ENCODE measurements at regions not wholly inside any gene's neighbourhood (a gene's known extent, or its start where the extent isn't known, plus 50 kb on each side); places are given as distances from the start of the nearest gene placed in this dataset.
A peak's percentile ranks its signal among the peaks of the same experiment; 100 is the strongest.
"Not testable (repeated sequence)": the region's sequence is repeated elsewhere in the genome, so short reads cannot be mapped to it uniquely, and the experiment has no call there.

- no peaks in the 10 kb centered on the region for H3K36me3 Mint-ChIP-seq
- CTCF ChIA-PET: no interaction called here
- DNase-seq (peak; percentile 18), ATAC-seq (no peak)
- no peak overlapping the region for H3K4me3 Mint-ChIP-seq
- H3K4me1 Mint-ChIP-seq: peaks cover 11% of the 10 kb centered on the region
- peaks cover 42% of the 10 kb centered on the region for H3K27me3 Mint-ChIP-seq
- no peak overlapping the region for H3K27ac Mint-ChIP-seq
- H3K9me3 Mint-ChIP-seq (ENCODE audit: low read depth): no peaks in the 10 kb centered on the region
Observed at GRCh38 chr6:167208819-167209576, 51.2 kb upstream of the GPR31 start.

- no peak for ATAC-seq
- peak; percentile 28 for DNase-seq
- no peaks in the 10 kb centered on the region for H3K36me3 Mint-ChIP-seq
- CTCF ChIA-PET: no interaction called here
- H3K4me1 Mint-ChIP-seq: peaks cover 11% of the 10 kb centered on the region
- H3K9me3 Mint-ChIP-seq (ENCODE audit: low read depth): no peaks in the 10 kb centered on the region
- no peak overlapping the region for H3K27ac Mint-ChIP-seq
- H3K4me3 Mint-ChIP-seq: no peak overlapping the region
- peaks cover 42% of the 10 kb centered on the region for H3K27me3 Mint-ChIP-seq
Observed at GRCh38 chr6:167209577-167209975, 51.8 kb upstream of the GPR31 start.

- Mint-ChIP-seq H3K27me3 (peaks cover 37% of the 10 kb centered on the region), H3K27ac (no peak overlapping the region)
- CTCF ChIA-PET: no interaction called here
Observed at GRCh38 chr6:167210375-167211294, 52.9 kb upstream of the GPR31 start.

GRCh38 chr6:167211295-167211648 is 53.5 kb upstream of the GPR31 start:
- no peak overlapping the region for H3K4me3 Mint-ChIP-seq
- ATAC-seq (no peak), DNase-seq (no peak)
- no peak overlapping the region for H3K27ac Mint-ChIP-seq
- H3K4me1 Mint-ChIP-seq: peaks cover 11% of the 10 kb centered on the region
- H3K27me3 Mint-ChIP-seq: peaks cover 37% of the 10 kb centered on the region
- no peaks in the 10 kb centered on the region for H3K36me3 Mint-ChIP-seq
- H3K9me3 Mint-ChIP-seq (ENCODE audit: low read depth): no peaks in the 10 kb centered on the region
- CTCF ChIA-PET: no interaction called here

More at GRCh38 chr6:167210375-167211294, 52.9 kb upstream of the GPR31 start:
- Mint-ChIP-seq H3K4me3 (no peak overlapping the region), H3K4me1 (peaks cover 11% of the 10 kb centered on the region), H3K36me3 (no peaks in the 10 kb centered on the region), H3K9me3 (ENCODE audit: low read depth) (no peaks in the 10 kb centered on the region)
- DNase-seq: peak; percentile 34
- no peak for ATAC-seq

GRCh38 chr6:167211881-167212712 is 54.3 kb upstream of the GPR31 start:
- DNase-seq (peak; percentile 31), ATAC-seq (no peak)
- H3K9me3 Mint-ChIP-seq (ENCODE audit: low read depth): no peaks in the 10 kb centered on the region
- CTCF ChIA-PET: no interaction called here
- no peak overlapping the region for H3K27ac Mint-ChIP-seq
- no peak overlapping the region for H3K4me3 Mint-ChIP-seq
- no peaks in the 10 kb centered on the region for H3K36me3 Mint-ChIP-seq
- H3K4me1 Mint-ChIP-seq: peaks cover 11% of the 10 kb centered on the region
- peaks cover 37% of the 10 kb centered on the region for H3K27me3 Mint-ChIP-seq

- ATAC-seq (peak; percentile 51), DNase-seq (peak; percentile 40)
- Mint-ChIP-seq H3K27ac (no peak overlapping the region), H3K36me3 (no peaks in the 10 kb centered on the region), H3K4me1 (peaks cover 11% of the 10 kb centered on the region), H3K4me3 (no peak overlapping the region), H3K27me3 (peaks cover 37% of the 10 kb centered on the region), H3K9me3 (ENCODE audit: low read depth) (no peaks in the 10 kb centered on the region)
- CTCF ChIA-PET: no interaction called here
Observed at GRCh38 chr6:167212713-167213005, 54.9 kb upstream of the GPR31 start.

GRCh38 chr6:167214206-167214605 is 56.4 kb upstream of the GPR31 start:
- CTCF ChIA-PET: no interaction called here
- Mint-ChIP-seq H3K27me3 (peaks cover 31% of the 10 kb centered on the region), H3K36me3 (no peaks in the 10 kb centered on the region), H3K27ac (no peak overlapping the region), H3K9me3 (ENCODE audit: low read depth) (no peaks in the 10 kb centered on the region), H3K4me3 (no peak overlapping the region), H3K4me1 (peaks cover 11% of the 10 kb centered on the region)
- DNase-seq (no peak), ATAC-seq (no peak)

- DNase-seq; H3K9me3 Mint-ChIP-seq (ENCODE audit: low read depth); ATAC-seq; H3K36me3 Mint-ChIP-seq; H3K27ac Mint-ChIP-seq; CTCF ChIA-PET; H3K4me3 Mint-ChIP-seq: not testable (repeated sequence)
- Mint-ChIP-seq H3K27me3 (peaks cover 26% of the 10 kb centered on the region), H3K4me1 (peaks cover 11% of the 10 kb centered on the region)
Observed at GRCh38 chr6:167215429-167216250, 57.9 kb upstream of the GPR31 start.

GRCh38 chr6:167216390-167217050 is 58.7 kb upstream of the GPR31 start:
- CTCF ChIA-PET: interaction anchor here (1.4 kb wide), 1 partner anchor 135 kb away, joined by 6 read pairs; no protein-coding TSS in a partner anchor
- not testable (repeated sequence) for ATAC-seq; H3K36me3 Mint-ChIP-seq; H3K27ac Mint-ChIP-seq; H3K4me3 Mint-ChIP-seq; H3K9me3 Mint-ChIP-seq (ENCODE audit: low read depth); DNase-seq
- H3K27me3 Mint-ChIP-seq: peaks cover 24% of the 10 kb centered on the region
- peaks cover 11% of the 10 kb centered on the region for H3K4me1 Mint-ChIP-seq

GRCh38 chr6:167217073-167217472 is 59.3 kb upstream of the GPR31 start:
- not testable (repeated sequence) for H3K36me3 Mint-ChIP-seq; H3K9me3 Mint-ChIP-seq (ENCODE audit: low read depth); ATAC-seq; H3K4me3 Mint-ChIP-seq; DNase-seq; H3K27ac Mint-ChIP-seq
- Mint-ChIP-seq H3K4me1 (peaks cover 11% of the 10 kb centered on the region), H3K27me3 (peaks cover 19% of the 10 kb centered on the region)
- CTCF ChIA-PET: interaction anchor here (1.4 kb wide), 1 partner anchor 134 kb away, joined by 6 read pairs; no protein-coding TSS in a partner anchor

GRCh38 chr6:167217951-167218759 is 60.4 kb upstream of the GPR31 start:
- peaks cover 12% of the 10 kb centered on the region for H3K27me3 Mint-ChIP-seq
- H3K9me3 Mint-ChIP-seq (ENCODE audit: low read depth); H3K4me3 Mint-ChIP-seq; H3K27ac Mint-ChIP-seq; H3K36me3 Mint-ChIP-seq; H3K4me1 Mint-ChIP-seq: not testable (repeated sequence)
- CTCF ChIA-PET: interaction anchor here (1.0 to 1.4 kb wide), 3 partner anchors 80 to 134 kb away, joined by 3 to 6 read pairs (median 3); no protein-coding TSS in a partner anchor
- peak; percentile 48 for DNase-seq
- peak; percentile 79 for ATAC-seq
